HG02973 (cell line): ENCODE measurements at regions not wholly inside any gene's neighbourhood (a gene's known extent, or its start where the extent isn't known, plus 50 kb on each side); places are given as distances from the start of the nearest gene placed in this dataset.
A peak's percentile ranks its signal among the peaks of the same experiment; 100 is the strongest.

Experiments
- ATAC-seq: cut with Tn5 transposase; IDR thresholded peaks from one replicate; pipeline ENCODE4 v1.9.1; 2021; ENCODE audit warnings: moderate library complexity; ENCODE audit not compliant: unreplicated experiment

DNA sequence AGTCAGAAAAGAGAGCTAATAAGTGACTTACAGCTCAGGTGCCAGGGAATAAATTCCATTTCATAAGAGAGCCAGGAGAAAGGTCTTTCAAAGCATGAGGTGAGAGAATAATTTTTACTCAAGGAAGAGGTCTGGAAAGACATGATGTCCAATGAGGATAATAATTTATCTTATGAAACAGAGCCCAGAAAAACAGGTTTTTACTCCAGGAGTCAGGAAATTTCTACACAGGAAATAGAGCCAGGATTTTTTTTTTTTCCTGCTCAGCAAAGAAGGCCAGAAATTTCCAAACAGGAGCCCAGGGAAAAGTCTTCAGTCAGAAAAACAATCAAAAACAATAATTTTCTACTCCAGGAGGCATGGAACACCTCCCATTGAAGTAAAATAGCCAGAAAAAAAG, 1185.7 kb upstream of the TSPY4 start:
- ATAC-seq: no peak

- ATAC-seq: no peak
Observed at GRCh38 chrY:8128578-8128977, 1208.7 kb upstream of the TSPY4 start.

GRCh38 chrY:8125907-8126571, 1211.2 kb upstream of the TSPY4 start:
- ATAC-seq: no peak

GRCh38 chrY:8121825-8122224, 1210.3 kb upstream of the AMELY start:
- ATAC-seq: no peak

DNA sequence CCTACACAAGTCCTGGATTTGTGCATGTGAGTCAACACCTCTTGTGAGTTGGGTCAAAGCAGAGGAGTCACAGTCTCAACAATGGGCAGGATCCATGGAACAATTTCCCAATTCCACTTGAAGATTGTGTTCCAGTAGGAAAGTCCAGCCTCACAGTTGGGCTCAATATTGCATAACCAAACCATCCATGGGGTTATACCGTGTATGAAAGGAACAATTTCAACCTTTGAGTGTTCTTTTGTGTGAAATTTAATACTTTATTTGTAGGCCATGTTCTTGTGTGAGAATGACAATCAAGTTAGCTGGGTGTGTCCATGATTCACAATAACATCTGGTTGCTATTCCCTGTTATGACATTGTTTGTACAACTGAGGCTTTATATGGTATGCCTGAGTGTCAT, 1182.9 kb upstream of the AMELY start:
- ATAC-seq: no peak

DNA sequence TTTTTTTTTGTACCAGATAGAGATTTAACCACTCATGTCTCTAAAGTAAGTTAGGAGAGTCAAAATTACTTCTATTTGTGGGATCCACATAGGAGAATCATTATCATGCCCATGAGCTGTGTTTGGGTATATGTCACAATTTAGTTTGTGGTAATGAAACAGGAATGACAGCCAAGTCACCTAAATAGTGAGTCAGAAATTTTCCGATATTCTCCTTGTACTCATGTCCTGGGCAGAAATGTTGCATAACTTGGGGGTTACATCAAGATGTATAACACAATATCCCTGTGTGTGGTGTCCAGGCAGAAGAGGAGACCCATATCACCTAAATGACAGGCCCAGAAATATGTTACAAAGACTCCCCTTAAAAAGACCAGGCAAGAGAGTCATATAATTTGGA, 1181.4 kb upstream of the AMELY start:
- no peak for ATAC-seq

GRCh38 chrY:8085925-8086324, 1174.4 kb upstream of the AMELY start:
- ATAC-seq: no peak

- no peak for ATAC-seq
Observed at GRCh38 chrY:8084192-8084591, 1172.6 kb upstream of the AMELY start.

GRCh38 chrY:8081151-8081550, 1169.6 kb upstream of the AMELY start:
- ATAC-seq: no peak

DNA sequence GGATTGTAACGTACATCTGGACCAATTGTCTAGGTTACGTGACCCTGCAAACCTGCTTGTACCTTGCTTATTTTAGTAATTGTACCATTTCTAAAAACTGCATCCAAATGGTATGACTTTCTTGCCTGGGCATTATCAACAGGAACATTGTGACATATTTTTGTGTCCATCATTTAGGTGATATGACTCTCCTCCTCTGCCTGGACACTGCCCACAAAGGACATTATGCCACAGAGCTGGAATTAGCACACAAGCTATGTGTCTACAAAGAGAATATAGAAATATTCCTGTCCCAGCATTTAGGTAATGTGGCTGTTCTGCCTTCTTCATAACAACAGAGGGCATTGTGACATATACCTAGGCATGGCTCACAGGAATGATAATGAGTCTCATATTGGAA, 1153.7 kb upstream of the AMELY start:
- no peak for ATAC-seq

DNA sequence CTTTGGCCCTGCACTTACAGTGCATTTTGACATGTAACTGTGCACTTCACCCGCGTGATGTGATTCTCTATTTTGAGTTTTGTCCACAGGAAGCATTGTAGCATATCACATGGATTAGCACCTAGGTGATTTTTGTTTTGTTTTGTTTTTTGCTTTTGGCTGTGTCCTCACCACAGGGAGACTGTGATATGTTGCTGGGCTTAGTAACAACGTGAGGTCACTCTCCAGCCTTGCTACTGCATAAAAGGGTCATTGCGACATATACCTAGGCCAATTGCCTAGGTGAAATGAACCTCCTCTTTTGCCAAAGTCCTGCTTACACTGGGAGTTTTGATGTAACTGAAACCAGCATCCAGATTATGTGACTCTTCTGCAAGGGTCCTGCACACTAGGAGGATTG, 1152.9 kb upstream of the AMELY start:
- ATAC-seq: no peak

GRCh38 chrY:8063973-8064372, 1152.4 kb upstream of the AMELY start:
- no peak for ATAC-seq

- no peak for ATAC-seq
Observed at GRCh38 chrY:8058613-8059012, 1147.1 kb upstream of the AMELY start.

- ATAC-seq: no peak
Observed at GRCh38 chrY:8051340-8051739, 1139.8 kb upstream of the AMELY start.

GRCh38 chrY:8041238-8041637, 1129.7 kb upstream of the AMELY start:
- no peak for ATAC-seq

- no peak for ATAC-seq
Observed at GRCh38 chrY:8036563-8036962, 1125.0 kb upstream of the AMELY start.

DNA sequence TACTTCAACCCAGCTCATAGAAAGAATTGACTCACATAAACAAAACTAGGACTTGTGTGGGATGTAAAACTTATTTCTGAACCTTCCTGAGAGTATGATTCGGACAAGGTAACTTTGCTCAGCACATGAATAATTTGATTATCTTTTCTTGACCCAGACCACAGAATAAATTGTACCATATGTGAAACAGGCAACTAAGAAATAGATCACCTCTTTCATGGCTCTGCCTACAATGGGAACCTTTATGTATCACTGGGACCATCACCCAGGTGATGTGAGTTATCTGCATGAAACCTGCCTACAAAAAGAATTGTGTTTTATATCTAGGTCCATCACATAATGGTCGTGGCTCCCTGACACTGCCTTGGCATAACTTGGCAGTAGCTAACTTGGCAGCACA, 1124.1 kb upstream of the AMELY start:
- ATAC-seq: no peak

DNA sequence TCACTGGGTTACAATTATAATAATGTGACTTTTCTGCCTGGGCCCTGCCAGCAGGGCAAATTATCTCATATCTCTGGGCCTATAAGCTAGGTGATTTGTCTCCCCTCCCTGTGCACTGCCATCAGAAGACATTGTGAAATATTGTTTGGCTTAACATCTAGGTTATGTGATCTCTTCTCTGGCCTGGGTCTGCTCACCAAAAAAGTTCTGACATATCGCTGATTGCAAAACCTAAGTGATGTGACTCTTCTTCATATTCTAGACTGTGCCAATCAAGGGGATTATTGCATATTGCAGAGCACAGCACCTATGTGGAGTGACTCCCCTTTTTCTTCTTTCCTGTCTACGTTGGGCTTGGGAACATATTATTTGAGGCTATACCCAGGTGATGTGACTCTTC, 1123.1 kb upstream of the AMELY start:
- no peak for ATAC-seq

- no peak for ATAC-seq
Observed at GRCh38 chrY:8033200-8033599, 1121.6 kb upstream of the AMELY start.

DNA sequence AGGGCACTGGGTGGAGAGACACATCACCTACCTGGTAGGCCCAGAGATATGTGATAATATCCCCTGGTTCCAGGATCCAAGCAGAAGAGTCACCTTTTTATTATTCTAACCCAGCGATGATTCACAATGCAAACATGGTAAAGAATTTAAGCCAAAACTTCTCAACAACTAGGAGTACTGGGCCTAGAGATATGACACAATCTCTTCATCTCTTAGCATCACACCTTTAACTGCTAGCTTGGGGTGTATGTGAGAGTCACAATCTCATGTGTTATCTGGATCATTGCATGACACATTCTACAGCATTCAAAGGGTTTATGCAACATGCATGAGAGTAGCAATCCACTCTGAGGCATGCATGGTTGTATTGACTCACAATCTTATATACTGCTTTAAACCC, 1109.0 kb upstream of the AMELY start:
- no peak for ATAC-seq

DNA sequence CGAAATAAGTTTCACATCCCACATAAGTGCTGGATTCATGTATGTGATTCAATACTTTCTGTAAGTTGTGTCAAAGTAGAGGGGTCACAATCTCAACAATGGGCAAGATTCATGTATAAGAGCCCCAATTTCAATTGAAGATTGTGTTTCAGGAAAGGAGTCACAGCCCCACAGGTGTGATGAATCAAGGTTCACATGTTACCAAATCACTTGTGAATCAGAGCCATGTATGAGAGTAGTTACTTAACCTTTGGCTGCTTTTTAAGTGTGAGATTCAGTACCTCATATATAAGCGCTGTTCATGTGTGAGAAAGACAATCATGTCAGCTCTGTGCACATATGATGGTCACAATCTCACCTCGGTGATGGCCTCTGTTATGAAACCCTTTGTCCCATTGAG, 1100.0 kb upstream of the AMELY start:
- ATAC-seq: no peak

DNA sequence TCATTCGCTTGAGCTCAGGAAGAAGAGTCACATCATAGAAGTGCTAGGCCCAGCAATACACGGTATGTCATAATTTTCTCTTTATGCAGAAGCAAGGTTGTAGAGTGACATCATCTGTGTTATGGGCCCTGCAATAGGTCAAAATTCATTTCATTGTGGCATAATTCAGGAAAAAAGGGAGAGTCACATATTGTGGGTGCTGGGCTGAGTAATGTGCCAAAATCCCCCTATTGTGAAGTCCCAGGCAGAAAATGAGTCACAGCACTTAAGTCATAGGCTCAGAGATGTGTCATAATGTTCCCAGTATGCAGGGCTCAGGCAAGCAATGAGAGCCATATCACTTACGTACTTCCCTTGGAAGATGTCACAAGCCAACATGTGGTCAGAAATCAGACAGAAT, 1092.6 kb upstream of the AMELY start:
- ATAC-seq: peak; percentile 78

GRCh38 chrY:7996726-7997125, 1085.2 kb upstream of the AMELY start:
- ATAC-seq: no peak
